ENCODE measurements at regions not wholly inside any gene's neighbourhood (a gene's known extent, or its start where the extent isn't known, plus 50 kb on each side); places are given as distances from the start of the nearest gene placed in this dataset.
"Not testable (repeated sequence)": the region's sequence is repeated elsewhere in the genome, so short reads cannot be mapped to it uniquely, and the experiment has no call there.

- no peak for DNase-seq
These were observed 68.1 kb upstream of the CCND1 start for GRCh38 chr11:69572861-69573260.

GRCh38 chr11:69573761-69574607 is 67.0 kb upstream of the CCND1 start:
- DNase-seq, result no peak

GRCh38 chr11:69574608-69575255 is 66.2 kb upstream of the CCND1 start:
- no peak for DNase-seq

- no peak for DNase-seq
These were observed 65.5 kb upstream of the CCND1 start for GRCh38 chr11:69575296-69576068.

- DNase-seq, result no peak
These were observed 64.7 kb upstream of the CCND1 start for GRCh38 chr11:69576069-69576782.

GRCh38 chr11:69578167-69578566 is 62.8 kb upstream of the CCND1 start:
- DNase-seq, result no peak

- no peak for DNase-seq
These were observed 60.4 kb upstream of the CCND1 start for GRCh38 chr11:69580529-69580928.

- no peak for DNase-seq
These were observed 58.0 kb upstream of the CCND1 start for GRCh38 chr11:69582756-69583467.

GRCh38 chr11:69584160-69584559 is 56.8 kb upstream of the CCND1 start:
- DNase-seq, result no peak

- DNase-seq, result no peak
These were observed 55.6 kb upstream of the CCND1 start for GRCh38 chr11:69585385-69585784.

- peak; percentile 76 for DNase-seq
These were observed 53.4 kb upstream of the CCND1 start for GRCh38 chr11:69587454-69588090.

- DNase-seq, result peak; percentile 87
These were observed 52.7 kb upstream of the CCND1 start for GRCh38 chr11:69588270-69588669.

- DNase-seq, result not testable (repeated sequence)
These were observed 50.9 kb upstream of the CCND1 start for GRCh38 chr11:69590088-69590487.
